ENCODE measurements at regions not wholly inside any gene's neighbourhood (a gene's known extent, or its start where the extent isn't known, plus 50 kb on each side); places are given as distances from the start of the nearest gene placed in this dataset.

GRCh38 chr1:79226963-79227362 lies 220.4 kb upstream of the ADGRL4 start:
- Histone ChIP-seq H3K4me3 (ENCODE audit: low read length in 3 of 3) (no peak overlapping the region), H3K36me3 (ENCODE audit: control insufficient read depth in 2 of 3, insufficient read depth in 3 of 3, low read length in 3 of 3) (no peaks in the 10 kb centered on the region), H3K27ac (ENCODE audit: low read depth in 2 of 2, low read length in 2 of 2) (no peak overlapping the region), H3K9me3 (ENCODE audit: control insufficient read depth in 2 of 3, insufficient read depth in 1 of 3, low read length in 3 of 3) (peaks cover 0 to 2% (median 0%) of the 10 kb centered on the region in 3 donors), H3K4me1 (ENCODE audit: control insufficient read depth in 2 of 3, insufficient read depth in 2 of 3, low read depth in 1 of 3, low read length in 3 of 3) (no peaks in the 10 kb centered on the region), H3K27me3 (ENCODE audit: control insufficient read depth, insufficient read depth, low read length) (no peaks in the 10 kb centered on the region), H3K9ac (ENCODE audit: low read length in 3 of 3) (no peak overlapping the region)
- DNase-seq (no peak), FAIRE-seq (no peak)
- intact Hi-C loops (cut with DNase I): no loop called here
- TF ChIP-seq, protein P1, sequence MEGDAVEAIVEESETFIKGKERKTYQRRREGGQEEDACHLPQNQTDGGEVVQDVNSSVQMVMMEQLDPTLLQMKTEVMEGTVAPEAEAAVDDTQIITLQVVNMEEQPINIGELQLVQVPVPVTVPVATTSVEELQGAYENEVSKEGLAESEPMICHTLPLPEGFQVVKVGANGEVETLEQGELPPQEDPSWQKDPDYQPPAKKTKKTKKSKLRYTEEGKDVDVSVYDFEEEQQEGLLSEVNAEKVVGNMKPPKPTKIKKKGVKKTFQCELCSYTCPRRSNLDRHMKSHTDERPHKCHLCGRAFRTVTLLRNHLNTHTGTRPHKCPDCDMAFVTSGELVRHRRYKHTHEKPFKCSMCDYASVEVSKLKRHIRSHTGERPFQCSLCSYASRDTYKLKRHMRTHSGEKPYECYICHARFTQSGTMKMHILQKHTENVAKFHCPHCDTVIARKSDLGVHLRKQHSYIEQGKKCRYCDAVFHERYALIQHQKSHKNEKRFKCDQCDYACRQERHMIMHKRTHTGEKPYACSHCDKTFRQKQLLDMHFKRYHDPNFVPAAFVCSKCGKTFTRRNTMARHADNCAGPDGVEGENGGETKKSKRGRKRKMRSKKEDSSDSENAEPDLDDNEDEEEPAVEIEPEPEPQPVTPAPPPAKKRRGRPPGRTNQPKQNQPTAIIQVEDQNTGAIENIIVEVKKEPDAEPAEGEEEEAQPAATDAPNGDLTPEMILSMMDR (IDR thresholded peaks at IDR 0.05; ENCODE audit: borderline replicate concordance, extremely low read depth, insufficient read depth): no peak

DNA sequence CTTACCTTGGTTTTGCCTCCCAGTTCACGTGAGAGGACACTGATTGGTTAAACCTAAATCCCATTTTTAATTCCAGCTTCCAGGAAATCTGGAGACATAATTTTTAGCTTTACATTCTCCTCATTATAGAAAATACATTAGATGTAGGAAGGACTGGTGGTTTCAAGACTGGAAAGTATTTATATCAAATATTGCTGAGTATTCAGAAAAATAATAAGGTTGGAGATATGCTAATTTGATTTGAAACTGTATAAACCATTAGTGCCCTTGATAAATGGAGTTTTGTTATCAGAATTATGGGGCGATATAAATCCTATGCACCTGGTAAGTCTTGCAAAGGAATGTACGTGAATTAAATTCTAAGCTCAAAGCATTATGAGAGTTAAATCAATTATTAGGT lies 218.0 kb upstream of the ADGRL4 start:
- FAIRE-seq (no peak), DNase-seq (no peak)
- Histone ChIP-seq H3K27ac (ENCODE audit: low read depth in 2 of 2, low read length in 2 of 2) (no peak overlapping the region), H3K4me3 (ENCODE audit: low read length in 3 of 3) (no peak overlapping the region), H3K9me3 (ENCODE audit: control insufficient read depth in 2 of 3, insufficient read depth in 1 of 3, low read length in 3 of 3) (peaks cover 0 to 2% (median 0%) of the 10 kb centered on the region in 3 donors), H3K27me3 (ENCODE audit: control insufficient read depth, insufficient read depth, low read length) (no peaks in the 10 kb centered on the region), H3K4me1 (ENCODE audit: control insufficient read depth in 2 of 3, insufficient read depth in 2 of 3, low read depth in 1 of 3, low read length in 3 of 3) (no peaks in the 10 kb centered on the region), H3K9ac (ENCODE audit: low read length in 3 of 3) (no peak overlapping the region), H3K36me3 (ENCODE audit: control insufficient read depth in 2 of 3, insufficient read depth in 3 of 3, low read length in 3 of 3) (no peaks in the 10 kb centered on the region)
- intact Hi-C loops (cut with DNase I): no loop called here
- TF ChIP-seq, protein P1 (IDR thresholded peaks at IDR 0.05; ENCODE audit: borderline replicate concordance, extremely low read depth, insufficient read depth): no peak

DNA sequence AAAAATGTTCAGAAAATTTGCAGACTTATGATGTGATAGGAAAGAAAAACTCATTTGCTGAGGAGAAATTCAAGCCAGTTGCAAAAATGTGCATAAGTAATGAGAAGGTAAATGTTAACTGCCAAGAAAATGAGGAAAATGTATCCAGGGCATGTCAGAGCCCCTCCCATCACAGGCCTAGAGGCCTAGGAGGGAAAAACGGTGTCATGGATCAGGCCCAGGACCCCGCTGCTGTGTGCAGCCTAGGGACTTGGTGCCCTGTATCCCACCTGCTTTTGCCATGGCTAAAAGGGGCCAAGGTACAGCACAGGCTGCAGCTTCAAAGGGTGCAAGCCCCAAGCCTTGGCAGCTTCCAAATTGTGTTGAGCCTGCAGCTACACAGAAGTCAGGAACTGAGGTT lies 214.0 kb upstream of the ADGRL4 start:
- Histone ChIP-seq H3K36me3 (ENCODE audit: control insufficient read depth in 2 of 3, insufficient read depth in 3 of 3, low read length in 3 of 3) (no peaks in the 10 kb centered on the region), H3K4me3 (ENCODE audit: low read length in 3 of 3) (no peak overlapping the region), H3K9me3 (ENCODE audit: control insufficient read depth in 2 of 3, insufficient read depth in 1 of 3, low read length in 3 of 3) (no peaks in the 10 kb centered on the region), H3K4me1 (ENCODE audit: control insufficient read depth in 2 of 3, insufficient read depth in 2 of 3, low read depth in 1 of 3, low read length in 3 of 3) (no peaks in the 10 kb centered on the region), H3K27ac (ENCODE audit: low read depth in 2 of 2, low read length in 2 of 2) (no peak overlapping the region), H3K9ac (ENCODE audit: low read length in 3 of 3) (no peak overlapping the region), H3K27me3 (ENCODE audit: control insufficient read depth, insufficient read depth, low read length) (no peaks in the 10 kb centered on the region)
- intact Hi-C loops (cut with DNase I): no loop called here
- DNase-seq (no peak), FAIRE-seq (no peak)
- TF ChIP-seq, protein P1 (IDR thresholded peaks at IDR 0.05; ENCODE audit: borderline replicate concordance, extremely low read depth, insufficient read depth): no peak

GRCh38 chr1:79215311-79215710 lies 208.8 kb upstream of the ADGRL4 start:
- no peak overlapping the region for H3K27ac ChIP-seq (ENCODE audit: low read depth in 2 of 2, low read length in 2 of 2)
- FAIRE-seq: no peak
- H3K27me3 ChIP-seq (ENCODE audit: control insufficient read depth, insufficient read depth, low read length): no peaks in the 10 kb centered on the region

More at GRCh38 chr1:79215311-79215710, 208.8 kb upstream of the ADGRL4 start:
- TF ChIP-seq, protein P1 (IDR thresholded peaks at IDR 0.05; ENCODE audit: borderline replicate concordance, extremely low read depth, insufficient read depth): no peak
- H3K9me3 ChIP-seq (ENCODE audit: control insufficient read depth in 2 of 3, insufficient read depth in 1 of 3, low read length in 3 of 3): no peaks in the 10 kb centered on the region
- no peak for DNase-seq
- no peak overlapping the region for H3K4me3 ChIP-seq (ENCODE audit: low read length in 3 of 3)
- intact Hi-C loops (cut with DNase I): no loop called here
- no peaks in the 10 kb centered on the region for H3K4me1 ChIP-seq (ENCODE audit: control insufficient read depth in 2 of 3, insufficient read depth in 2 of 3, low read depth in 1 of 3, low read length in 3 of 3)
- H3K9ac ChIP-seq (ENCODE audit: low read length in 3 of 3): no peak overlapping the region
- H3K36me3 ChIP-seq (ENCODE audit: control insufficient read depth in 2 of 3, insufficient read depth in 3 of 3, low read length in 3 of 3): no peaks in the 10 kb centered on the region

Data from kidney (tissue), 13 donors.